Right renal pelvis (tissue), 4 donors: ENCODE measurements at regions not wholly inside any gene's neighbourhood (a gene's known extent, or its start where the extent isn't known, plus 50 kb on each side); places are given as distances from the start of the nearest gene placed in this dataset.

Experiments
- DNase-seq, 4 donors: peaks; one replicate each; pipeline ENCODE4 v3.0.0-alpha.2; 2013; ENCODE audit warnings: low read depth in 4 of 4, low spot score in 3 of 4, missing footprints in 1 of 4

- no peak for DNase-seq
Observed at GRCh38 chr4:112842513-112842912, 205.6 kb downstream of the LARP7 start.

DNA sequence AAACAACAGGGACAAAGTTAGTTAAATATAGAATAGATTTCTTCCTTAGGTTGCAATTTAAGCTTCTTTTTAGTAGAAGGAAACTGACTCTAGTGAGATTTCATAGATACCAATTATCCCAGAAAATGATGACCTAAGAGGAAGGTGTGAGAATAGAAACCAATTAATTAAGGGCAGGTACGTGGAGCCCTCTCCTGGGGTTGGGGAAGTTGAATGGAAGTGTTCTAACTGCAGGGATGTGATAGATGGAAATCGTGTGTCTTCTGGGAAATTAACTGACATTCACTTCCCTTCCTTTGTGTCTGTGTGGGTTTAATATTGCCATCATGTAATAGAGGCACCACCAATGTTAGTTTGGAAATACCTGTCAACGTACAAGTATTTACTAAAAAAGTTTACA, 204.1 kb upstream of the ANK2 start:
- no peak for DNase-seq

GRCh38 chr4:112847045-112847444, 202.4 kb upstream of the ANK2 start:
- no peak for DNase-seq

GRCh38 chr4:112847781-112848180, 201.7 kb upstream of the ANK2 start:
- DNase-seq = no peak

DNA sequence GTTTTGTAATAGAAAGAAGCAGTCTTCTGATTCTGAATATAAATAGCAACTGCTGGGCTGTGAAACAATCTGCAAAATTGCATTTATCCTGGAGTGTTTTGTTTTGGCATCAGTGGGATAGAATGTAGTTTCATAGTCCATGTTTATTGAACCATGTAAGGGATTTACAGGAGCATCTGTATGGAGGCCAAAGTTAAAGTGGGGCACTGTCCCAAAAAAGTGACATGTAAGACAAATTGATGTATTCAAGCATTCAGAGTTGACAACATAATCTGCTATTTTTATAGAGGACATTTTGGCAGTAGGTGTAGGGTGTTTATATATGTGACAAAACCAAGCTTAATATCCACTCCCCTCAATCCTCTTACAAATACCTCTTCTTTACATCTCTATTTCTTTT, 200.5 kb upstream of the ANK2 start:
- DNase-seq = no peak

DNA sequence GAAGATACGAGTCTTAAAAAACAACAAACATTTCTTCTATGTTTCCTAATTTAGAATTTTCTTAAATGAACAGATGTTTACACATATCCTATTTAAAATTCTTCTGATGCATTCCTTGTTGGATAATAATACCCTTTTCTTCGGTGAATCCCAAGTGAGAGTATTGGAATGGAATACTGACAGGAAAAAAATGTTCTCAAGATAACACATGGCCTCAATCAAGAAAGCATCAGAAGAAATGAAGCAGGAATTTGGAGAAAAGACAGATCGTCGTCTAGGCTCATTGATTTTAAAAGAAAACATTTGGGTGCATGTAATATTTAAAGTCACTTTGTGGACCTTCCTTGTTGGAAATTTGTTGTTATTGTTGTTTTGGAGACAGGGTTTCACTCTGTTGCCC, 196.9 kb upstream of the ANK2 start:
- no peak for DNase-seq

- no peak for DNase-seq
Observed at GRCh38 chr4:112853662-112854256, 195.7 kb upstream of the ANK2 start.

GRCh38 chr4:112854420-112854819, 195.0 kb upstream of the ANK2 start:
- DNase-seq = no peak

DNA sequence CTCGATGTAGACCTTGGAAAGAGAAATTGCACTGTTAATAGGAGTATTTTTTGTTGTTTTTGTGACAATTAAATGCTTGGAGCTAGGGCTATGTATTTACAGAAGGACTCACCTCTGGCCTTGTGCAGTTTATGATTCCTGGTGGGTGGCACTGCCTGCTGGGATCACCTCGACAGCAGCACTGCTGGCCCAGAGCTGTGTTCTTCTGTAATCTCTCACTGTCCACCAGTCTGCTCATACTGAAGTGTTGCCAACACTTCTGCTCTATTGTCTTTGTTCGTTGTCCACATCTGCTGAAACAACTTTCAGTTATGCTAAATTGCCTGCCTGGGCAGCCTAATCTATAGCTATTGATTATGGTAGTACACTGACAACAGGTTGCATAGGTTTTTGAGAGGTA, 194.4 kb upstream of the ANK2 start:
- no peak for DNase-seq

- DNase-seq = no peak
Observed at GRCh38 chr4:112857461-112857860, 192.0 kb upstream of the ANK2 start.

- DNase-seq = no peak
Observed at GRCh38 chr4:112858751-112859150, 190.7 kb upstream of the ANK2 start.

DNA sequence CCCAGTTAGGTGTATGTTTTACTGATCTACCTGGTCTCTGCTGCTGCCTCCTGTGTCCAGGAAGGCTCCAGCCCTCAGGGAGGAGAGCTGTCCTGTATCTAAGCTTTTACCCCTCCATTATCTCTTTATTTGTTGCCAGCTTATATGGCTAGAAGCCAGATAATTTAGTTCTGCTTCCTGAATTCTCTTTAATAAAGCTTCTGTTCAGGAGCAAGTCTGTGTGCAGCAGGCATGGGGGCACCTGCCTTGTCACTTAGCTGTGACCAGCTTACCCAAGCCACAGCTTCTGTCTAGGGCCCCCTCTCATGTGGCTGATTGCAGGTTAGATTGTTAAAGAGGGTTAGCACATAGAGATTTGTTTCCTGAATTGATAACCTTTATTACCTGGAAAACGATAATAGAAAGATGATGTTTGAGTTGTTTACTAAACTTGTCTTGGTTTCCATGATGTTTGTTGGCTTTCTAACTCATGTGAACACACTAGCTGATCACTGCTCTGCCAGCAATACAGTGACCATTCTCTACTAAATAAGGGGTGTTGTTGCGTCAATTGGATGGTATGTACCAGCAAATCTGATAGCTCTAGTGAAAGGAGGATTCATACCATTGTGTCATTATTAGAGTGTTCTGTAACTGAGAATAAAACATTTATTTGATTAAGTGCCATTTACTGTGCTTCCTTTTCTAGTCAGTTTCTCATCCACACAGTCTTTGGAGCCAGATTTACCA, 189.8 kb upstream of the ANK2 start:
- DNase-seq = no peak

GRCh38 chr4:112860830-112861690, 188.4 kb upstream of the ANK2 start:
- DNase-seq = no peak

DNA sequence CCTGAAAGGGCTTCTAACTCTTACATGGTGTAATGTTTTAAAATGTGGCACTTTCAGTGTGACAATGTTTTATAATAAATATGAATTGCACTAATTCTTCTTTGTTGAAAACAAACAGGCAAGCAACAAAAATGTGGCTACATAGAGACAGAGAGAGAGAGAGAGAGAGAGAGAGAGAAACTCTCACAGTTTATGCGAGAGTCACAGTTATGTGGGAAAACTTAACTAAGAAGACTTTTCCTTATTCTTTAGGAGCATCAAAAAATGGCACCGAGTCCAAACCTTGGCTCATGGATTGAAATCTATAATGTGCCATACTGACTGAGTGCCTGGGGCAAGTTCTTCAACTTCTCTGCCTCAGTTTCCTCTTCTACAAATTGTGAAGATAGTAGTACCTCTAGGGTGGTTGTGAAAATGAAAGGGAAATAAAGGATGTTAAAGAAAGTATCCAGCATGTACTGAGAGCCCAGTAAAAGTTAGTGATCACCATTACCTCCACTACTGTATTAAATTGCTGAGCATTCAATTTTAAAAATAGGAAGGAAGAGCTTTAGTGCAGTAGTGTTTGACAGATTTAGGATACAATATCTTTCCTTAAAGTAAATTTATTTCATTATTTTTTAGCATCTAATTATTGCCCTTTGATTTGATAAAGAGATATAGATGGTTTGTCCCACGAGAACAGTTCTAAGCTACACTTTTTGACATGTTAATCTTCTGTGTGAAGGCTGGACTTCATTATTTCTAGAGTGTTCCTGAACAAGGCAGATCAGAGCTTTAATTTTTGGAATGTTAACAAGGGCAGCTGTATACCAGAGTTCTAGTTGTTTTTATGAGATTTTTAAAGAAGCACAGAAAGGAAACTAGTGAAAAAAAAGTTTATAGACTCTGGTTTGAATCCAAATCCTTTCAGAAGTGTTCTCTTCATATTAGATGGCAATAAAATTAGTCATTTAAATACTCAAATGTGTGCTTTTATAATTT, 187.5 kb upstream of the ANK2 start:
- no peak for DNase-seq

DNA sequence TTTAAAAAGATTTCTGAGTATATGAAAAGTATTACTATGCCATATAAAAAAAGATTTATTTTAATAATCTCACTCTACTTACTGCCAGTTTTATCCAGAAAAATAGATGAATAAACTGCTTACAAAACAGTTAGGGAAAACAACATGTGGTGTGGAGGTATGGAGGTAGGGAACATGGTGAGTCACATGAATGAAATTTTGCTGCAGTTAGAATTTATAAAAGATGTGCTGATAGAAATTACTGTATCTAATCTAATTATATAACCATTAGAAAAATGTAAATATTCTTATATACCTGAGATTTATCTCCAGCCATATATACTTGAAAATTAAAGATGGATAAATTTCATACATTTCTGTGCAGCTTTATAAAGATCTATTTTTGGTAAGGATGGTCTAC, 184.0 kb upstream of the ANK2 start:
- no peak for DNase-seq

- DNase-seq = no peak
Observed at GRCh38 chr4:112876316-112876715, 173.1 kb upstream of the ANK2 start.

GRCh38 chr4:112881842-112882241, 167.6 kb upstream of the ANK2 start:
- no peak for DNase-seq

DNA sequence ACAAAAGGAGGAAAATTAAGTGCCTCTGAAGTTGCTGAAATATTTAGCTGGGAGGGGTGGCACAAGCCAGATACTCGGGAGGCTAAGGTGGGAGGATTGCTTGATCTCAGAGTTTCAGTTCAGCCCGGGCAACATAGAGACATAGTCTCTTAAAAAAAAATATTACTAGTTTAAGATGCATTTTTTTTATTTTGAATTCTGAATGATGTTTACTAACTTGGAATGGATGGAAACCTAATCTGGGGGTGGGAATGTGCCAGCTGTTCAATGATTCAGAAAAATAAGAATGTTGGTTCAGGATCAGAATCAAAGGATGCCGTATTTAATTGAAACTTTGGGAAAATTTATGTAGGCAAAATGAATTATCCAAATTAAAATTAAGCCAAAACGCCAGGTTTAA, 167.2 kb upstream of the ANK2 start:
- no peak for DNase-seq

GRCh38 chr4:112884406-112884805, 165.0 kb upstream of the ANK2 start:
- no peak for DNase-seq

- DNase-seq = no peak
Observed at GRCh38 chr4:112885897-112886296, 163.6 kb upstream of the ANK2 start.

DNA sequence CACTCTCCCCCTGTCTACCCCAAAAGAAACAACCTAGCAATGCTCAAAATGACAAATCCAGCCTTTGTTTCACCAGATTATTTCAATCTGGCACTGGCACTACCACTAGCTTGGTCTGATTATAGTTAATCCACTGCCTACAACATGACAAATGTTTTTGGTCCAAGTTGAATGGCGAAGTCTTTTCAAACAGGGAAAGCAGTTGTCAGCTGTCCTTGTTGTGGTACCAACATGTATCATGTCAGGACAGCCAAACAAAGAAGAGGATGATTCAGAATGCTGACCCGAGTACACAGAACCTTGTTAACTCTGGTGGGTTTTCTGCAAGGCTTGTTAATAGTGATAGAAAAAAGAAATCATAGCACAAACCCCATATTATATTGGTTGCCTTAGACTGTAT, 160.8 kb upstream of the ANK2 start:
- DNase-seq = no peak
